ENCODE measurements at regions not wholly inside any gene's neighbourhood (a gene's known extent, or its start where the extent isn't known, plus 50 kb on each side); places are given as distances from the start of the nearest gene placed in this dataset.

GRCh38 chr2:195342061-195342460 lies 315.0 kb upstream of the SLC39A10 start:
- no peaks in the 10 kb centered on the region for H3K27me3 ChIP-seq (ENCODE audit: insufficient read depth, low read length, poor library complexity, severe bottlenecking)
- no peaks in the 10 kb centered on the region for H4K20me1 ChIP-seq (ENCODE audit: insufficient read depth, low read length, poor library complexity, severe bottlenecking)
- H3K9me3 ChIP-seq (ENCODE audit: insufficient read depth, low read depth, low read length): no peaks in the 10 kb centered on the region
- TF ChIP-seq EZH2phosphoT487 (IDR thresholded peaks at IDR 0.05; ENCODE audit: borderline replicate concordance) (no peak), CTCF (conservative IDR thresholded peaks at IDR 0.05; ENCODE audit: low read length) (no peak)
- no peaks in the 10 kb centered on the region for H3F3A ChIP-seq (ENCODE audit: low read depth)
- H3K4me2 ChIP-seq (ENCODE audit: low read depth, low read length, poor library complexity, severe bottlenecking): no peak overlapping the region
- peak overlapping the region; percentile 13; the same call in 1 of the 2 replicates for H2AFZ ChIP-seq (ENCODE audit: low read length)
- H3K4me1 ChIP-seq (ENCODE audit: insufficient read depth, low read length, poor library complexity, severe bottlenecking): peaks cover 21% of the 10 kb centered on the region
- H3K79me2 ChIP-seq (ENCODE audit: insufficient read depth, low read length): no peaks in the 10 kb centered on the region
- H3K36me3 ChIP-seq (ENCODE audit: insufficient read depth, low read length): no peaks in the 10 kb centered on the region
- H3K9me2 ChIP-seq (replicated peaks; ENCODE audit: low read depth, low read length): no peaks in the 10 kb centered on the region
- no peak overlapping the region for H3K4me3 ChIP-seq (ENCODE audit: low read length, poor library complexity, severe bottlenecking)
- H3K9ac ChIP-seq (ENCODE audit: low read depth, low read length, poor library complexity, severe bottlenecking): no peak overlapping the region

DNA sequence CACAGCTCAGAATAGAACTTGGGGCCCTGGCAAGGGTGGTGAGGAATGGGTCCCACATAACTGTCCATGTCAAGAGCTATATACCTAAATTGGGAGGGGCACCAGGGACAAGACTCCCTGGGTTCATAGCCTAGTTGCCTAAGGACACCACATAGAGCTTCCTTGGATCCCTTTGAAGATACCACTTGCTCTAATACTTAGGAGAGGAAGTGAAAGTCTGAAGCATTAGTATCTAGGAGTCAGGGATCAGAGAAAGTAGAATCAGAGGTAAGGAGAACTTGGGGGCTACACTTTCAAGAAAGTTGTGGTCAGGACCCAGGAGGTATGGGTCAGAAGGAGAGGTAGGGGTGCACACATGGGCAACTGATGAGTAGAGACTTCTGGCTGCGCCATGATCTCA lies 318.2 kb upstream of the SLC39A10 start:
- H3K9me2 ChIP-seq (replicated peaks; ENCODE audit: low read depth, low read length): no peaks in the 10 kb centered on the region
- no peak overlapping the region for H3K4me2 ChIP-seq (ENCODE audit: low read depth, low read length, poor library complexity, severe bottlenecking)
- H3K79me2 ChIP-seq (ENCODE audit: insufficient read depth, low read length): no peaks in the 10 kb centered on the region
- no peaks in the 10 kb centered on the region for H4K20me1 ChIP-seq (ENCODE audit: insufficient read depth, low read length, poor library complexity, severe bottlenecking)
- TF ChIP-seq EZH2phosphoT487 (IDR thresholded peaks at IDR 0.05; ENCODE audit: borderline replicate concordance) (no peak), CTCF (conservative IDR thresholded peaks at IDR 0.05; ENCODE audit: low read length) (no peak)
- H3K9ac ChIP-seq (ENCODE audit: low read depth, low read length, poor library complexity, severe bottlenecking): no peak overlapping the region
- no peak overlapping the region for H2AFZ ChIP-seq (ENCODE audit: low read length)
- H3K4me1 ChIP-seq (ENCODE audit: insufficient read depth, low read length, poor library complexity, severe bottlenecking): peaks cover 21% of the 10 kb centered on the region
- H3K36me3 ChIP-seq (ENCODE audit: insufficient read depth, low read length): no peaks in the 10 kb centered on the region
- no peaks in the 10 kb centered on the region for H3F3A ChIP-seq (ENCODE audit: low read depth)
- H3K4me3 ChIP-seq (ENCODE audit: low read length, poor library complexity, severe bottlenecking): no peak overlapping the region
- H3K9me3 ChIP-seq (ENCODE audit: insufficient read depth, low read depth, low read length): peaks cover 7% of the 10 kb centered on the region; the same call in 1 of the 2 replicates
- no peaks in the 10 kb centered on the region for H3K27me3 ChIP-seq (ENCODE audit: insufficient read depth, low read length, poor library complexity, severe bottlenecking)

GRCh38 chr2:195337597-195337996 lies 319.4 kb upstream of the SLC39A10 start:
- Histone ChIP-seq H3K36me3 (ENCODE audit: insufficient read depth, low read length) (no peaks in the 10 kb centered on the region), H2AFZ (ENCODE audit: low read length) (no peak overlapping the region), H3K9ac (ENCODE audit: low read depth, low read length, poor library complexity, severe bottlenecking) (no peak overlapping the region), H3F3A (ENCODE audit: low read depth) (no peaks in the 10 kb centered on the region), H3K9me3 (ENCODE audit: insufficient read depth, low read depth, low read length) (peaks cover 7% of the 10 kb centered on the region; the same call in 1 of the 2 replicates), H3K4me1 (ENCODE audit: insufficient read depth, low read length, poor library complexity, severe bottlenecking) (peaks cover 28% of the 10 kb centered on the region), H3K79me2 (ENCODE audit: insufficient read depth, low read length) (no peaks in the 10 kb centered on the region), H3K27me3 (ENCODE audit: insufficient read depth, low read length, poor library complexity, severe bottlenecking) (no peaks in the 10 kb centered on the region), H3K9me2 (replicated peaks; ENCODE audit: low read depth, low read length) (no peaks in the 10 kb centered on the region), H3K4me3 (ENCODE audit: low read length, poor library complexity, severe bottlenecking) (no peak overlapping the region), H3K4me2 (ENCODE audit: low read depth, low read length, poor library complexity, severe bottlenecking) (no peak overlapping the region), H4K20me1 (ENCODE audit: insufficient read depth, low read length, poor library complexity, severe bottlenecking) (no peaks in the 10 kb centered on the region)
- TF ChIP-seq CTCF (conservative IDR thresholded peaks at IDR 0.05; ENCODE audit: low read length) (no peak), EZH2phosphoT487 (IDR thresholded peaks at IDR 0.05; ENCODE audit: borderline replicate concordance) (no peak)
